GM21717 (cell line): ENCODE measurements at regions not wholly inside any gene's neighbourhood (a gene's known extent, or its start where the extent isn't known, plus 50 kb on each side); places are given as distances from the start of the nearest gene placed in this dataset.
"Not testable (repeated sequence)": the region's sequence is repeated elsewhere in the genome, so short reads cannot be mapped to it uniquely, and the experiment has no call there.

Source experiments
- ATAC-seq: cut with Tn5 transposase; IDR thresholded peaks from one replicate; pipeline ENCODE4 v1.9.1; 2021; ENCODE audit warnings: mild to moderate bottlenecking, moderate library complexity; ENCODE audit not compliant: unreplicated experiment

GRCh38 chr1:217049081-217049480 is 325.9 kb upstream of the ESRRG start:
- ATAC-seq: no peak

GRCh38 chr1:217048104-217048707 is 325.0 kb upstream of the ESRRG start:
- ATAC-seq: no peak

- no peak for ATAC-seq
Measured at GRCh38 chr1:217040711-217041455, 317.7 kb upstream of the ESRRG start.

GRCh38 chr1:217039926-217040325 is 316.7 kb upstream of the ESRRG start:
- ATAC-seq: no peak

GRCh38 chr1:217039139-217039538 is 315.9 kb upstream of the ESRRG start:
- not testable (repeated sequence) for ATAC-seq

DNA sequence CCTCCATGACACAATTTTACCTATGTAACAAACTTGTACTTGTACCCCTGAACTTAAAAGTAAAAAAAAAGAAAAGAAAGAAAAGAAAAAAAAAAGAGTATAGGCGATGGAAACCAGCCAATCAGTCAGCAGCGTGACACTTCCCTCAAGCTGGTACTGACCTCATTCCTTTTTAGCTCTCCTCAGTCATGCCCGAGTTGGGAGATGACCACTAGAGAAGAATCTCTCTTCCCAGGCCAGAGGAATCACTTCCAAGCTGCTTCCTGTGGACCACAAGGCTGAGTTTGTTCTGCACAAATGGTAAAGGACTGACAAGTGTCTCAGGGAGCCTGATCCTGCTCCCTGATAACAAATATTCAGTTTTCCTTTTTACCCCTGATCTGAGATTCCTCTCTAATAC is 313.5 kb upstream of the ESRRG start:
- ATAC-seq: no peak

GRCh38 chr1:217032715-217033367 is 309.6 kb upstream of the ESRRG start:
- ATAC-seq: no peak

GRCh38 chr1:217029281-217030157 is 306.3 kb upstream of the ESRRG start:
- ATAC-seq: no peak

DNA sequence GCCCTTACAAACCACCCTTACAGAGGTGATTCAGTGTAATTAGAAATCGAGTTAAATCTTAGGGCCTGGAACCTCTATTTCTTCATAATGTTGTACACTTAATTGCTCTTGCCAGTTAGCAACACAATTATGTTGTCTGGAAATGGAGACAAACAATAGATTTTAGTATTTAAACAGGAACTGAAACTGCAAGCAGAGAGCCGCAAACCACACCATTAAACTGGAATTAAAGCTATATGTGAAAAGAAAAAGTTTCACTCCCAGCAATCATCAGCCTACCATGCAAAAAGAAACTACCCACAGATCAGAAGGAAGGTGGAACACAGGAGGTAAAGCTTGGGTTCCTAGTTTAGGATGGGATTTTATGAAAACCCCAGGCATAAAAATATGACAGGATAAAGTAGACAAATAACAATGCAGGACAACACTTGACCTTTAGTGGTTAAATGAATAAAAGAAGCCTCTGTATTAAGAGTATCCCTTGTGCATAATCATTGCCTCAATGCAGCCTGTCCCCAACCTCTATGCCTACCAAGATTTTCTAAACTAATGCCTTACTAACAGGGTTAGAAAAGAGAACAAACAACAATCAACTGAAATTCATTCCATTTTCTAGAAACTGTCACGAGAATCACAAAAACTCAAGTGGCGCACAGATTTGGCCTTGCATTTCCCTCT is 304.3 kb upstream of the ESRRG start:
- ATAC-seq: peak; percentile 99

GRCh38 chr1:217026531-217026930 is 303.3 kb upstream of the ESRRG start:
- ATAC-seq: no peak

DNA sequence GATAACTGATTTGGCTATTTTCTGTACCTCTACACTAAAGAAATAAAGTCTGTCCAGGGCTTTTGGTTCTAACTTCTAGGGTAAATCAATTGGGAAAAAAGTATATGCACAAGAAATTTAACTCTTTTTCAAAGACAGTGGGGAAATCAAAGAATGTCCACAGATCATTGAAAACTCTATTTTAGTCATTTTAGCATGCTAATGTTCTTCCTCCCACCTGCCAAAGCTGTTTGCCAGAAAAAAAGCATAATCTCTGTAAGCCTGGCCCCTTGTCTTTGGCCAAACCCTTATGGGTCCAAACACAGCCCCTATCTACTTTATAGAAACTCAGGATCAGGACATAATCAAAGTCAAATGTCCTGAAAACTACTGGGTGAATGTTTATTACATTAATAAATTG is 302.2 kb upstream of the ESRRG start:
- no peak for ATAC-seq

- no peak for ATAC-seq
Measured at GRCh38 chr1:217024911-217025310, 301.7 kb upstream of the ESRRG start.

GRCh38 chr1:217021956-217022355 is 298.7 kb upstream of the ESRRG start:
- ATAC-seq: no peak

DNA sequence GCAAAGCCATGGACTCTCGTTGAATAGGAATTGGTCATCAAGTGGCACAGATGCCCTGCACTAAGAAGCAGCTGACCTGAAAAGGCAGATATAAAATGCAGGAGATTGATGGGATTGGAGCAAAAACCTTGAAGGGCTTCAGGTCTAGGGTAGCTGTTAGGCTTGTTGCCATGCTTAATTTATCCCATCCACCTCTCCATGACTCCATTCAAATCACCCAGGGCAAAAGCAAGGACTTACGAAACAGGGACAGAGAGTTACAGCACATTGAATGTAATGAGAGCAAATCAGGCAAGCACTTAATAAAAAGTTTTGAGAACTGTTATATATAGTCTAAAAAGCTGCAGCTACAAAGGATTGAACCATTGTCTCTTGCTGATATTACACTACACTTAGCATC is 298.2 kb upstream of the ESRRG start:
- no peak for ATAC-seq

DNA sequence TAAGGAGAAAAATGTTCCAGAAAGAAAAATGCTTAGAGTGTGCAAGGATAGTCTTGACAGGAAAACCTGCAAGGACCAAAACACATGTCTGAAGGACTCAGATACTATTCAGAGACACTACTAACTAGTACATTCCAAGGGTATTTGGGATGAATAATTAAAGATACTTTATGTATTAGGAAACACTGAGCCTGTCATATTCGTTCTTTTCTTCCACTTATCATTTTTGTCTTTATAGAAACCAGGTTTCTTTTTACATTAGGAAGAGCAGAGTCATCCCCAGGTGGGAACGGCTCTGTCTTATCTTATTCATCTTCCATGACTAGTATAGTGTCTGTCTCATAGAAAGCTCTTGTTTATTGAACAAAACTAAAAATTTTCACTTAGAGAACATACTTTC is 296.2 kb upstream of the ESRRG start:
- no peak for ATAC-seq

GRCh38 chr1:217018648-217019047 is 295.4 kb upstream of the ESRRG start:
- no peak for ATAC-seq

DNA sequence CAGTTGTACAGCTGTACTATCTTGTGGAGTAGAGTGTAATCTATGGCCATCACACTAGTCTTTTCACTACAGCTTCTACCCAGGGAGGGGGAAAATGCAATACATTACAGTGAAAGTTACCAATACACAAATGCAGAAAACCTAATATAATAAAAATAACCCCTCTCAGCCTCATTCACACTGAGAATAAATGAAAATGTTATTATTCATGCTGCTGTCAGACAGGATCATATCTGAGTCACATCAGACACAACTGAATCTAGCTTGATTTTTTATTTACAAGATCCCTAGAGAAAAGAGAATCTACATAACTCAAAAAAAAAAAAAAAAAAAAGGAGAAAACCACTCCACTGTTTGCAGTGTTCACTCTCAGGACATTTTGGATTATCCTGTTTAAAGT is 293.9 kb upstream of the ESRRG start:
- ATAC-seq: no peak

- ATAC-seq: no peak
Measured at GRCh38 chr1:217014066-217014465, 290.8 kb upstream of the ESRRG start.

DNA sequence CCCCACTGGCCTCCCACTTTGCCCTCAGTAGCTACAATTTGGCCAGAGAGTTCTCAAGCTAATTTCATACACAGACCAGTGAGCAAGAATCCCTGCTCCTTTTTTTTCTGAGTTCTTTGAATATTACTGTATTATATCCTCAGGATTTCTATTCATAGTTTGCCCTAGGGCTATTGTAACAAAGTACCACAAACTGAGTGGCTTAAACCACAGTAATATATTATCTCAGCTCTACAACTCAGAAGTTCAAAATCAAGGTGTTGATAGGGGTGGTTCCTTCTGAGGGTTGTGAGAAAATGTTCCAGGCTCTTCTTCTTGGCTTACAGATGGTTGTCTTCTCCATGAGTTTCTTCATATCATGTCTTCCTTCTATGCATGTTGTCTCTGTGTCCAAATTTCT is 289.4 kb upstream of the ESRRG start:
- ATAC-seq: no peak

DNA sequence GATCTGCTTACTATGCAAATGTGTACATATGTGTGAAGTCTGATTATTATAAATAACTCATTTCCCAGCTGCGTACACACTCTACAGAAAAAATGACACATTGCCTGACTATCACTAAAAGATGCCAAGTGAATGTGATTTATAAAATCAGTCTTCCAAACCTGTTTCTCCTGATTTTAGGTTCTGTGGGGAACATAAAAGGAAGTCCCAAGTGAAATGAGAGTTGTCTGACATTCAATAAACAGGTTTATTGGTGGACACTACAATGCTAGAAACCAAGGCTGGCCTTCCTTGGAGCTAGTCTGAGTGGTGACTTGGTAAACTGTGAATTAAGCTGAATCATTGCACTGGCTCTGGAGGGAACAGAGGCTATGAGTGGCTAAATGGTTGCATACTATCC is 287.9 kb upstream of the ESRRG start:
- no peak for ATAC-seq

GRCh38 chr1:217010253-217010652 is 287.0 kb upstream of the ESRRG start:
- ATAC-seq: no peak
